HG02885 (cell line): ENCODE measurements at regions not wholly inside any gene's neighbourhood (a gene's known extent, or its start where the extent isn't known, plus 50 kb on each side); places are given as distances from the start of the nearest gene placed in this dataset.
"Not testable (repeated sequence)": the region's sequence is repeated elsewhere in the genome, so short reads cannot be mapped to it uniquely, and the experiment has no call there.

Experiments used
- ATAC-seq: cut with Tn5 transposase; IDR thresholded peaks from one replicate; pipeline ENCODE4 v1.9.1; 2021; ENCODE audit warnings: mild to moderate bottlenecking; ENCODE audit not compliant: unreplicated experiment, poor library complexity

DNA sequence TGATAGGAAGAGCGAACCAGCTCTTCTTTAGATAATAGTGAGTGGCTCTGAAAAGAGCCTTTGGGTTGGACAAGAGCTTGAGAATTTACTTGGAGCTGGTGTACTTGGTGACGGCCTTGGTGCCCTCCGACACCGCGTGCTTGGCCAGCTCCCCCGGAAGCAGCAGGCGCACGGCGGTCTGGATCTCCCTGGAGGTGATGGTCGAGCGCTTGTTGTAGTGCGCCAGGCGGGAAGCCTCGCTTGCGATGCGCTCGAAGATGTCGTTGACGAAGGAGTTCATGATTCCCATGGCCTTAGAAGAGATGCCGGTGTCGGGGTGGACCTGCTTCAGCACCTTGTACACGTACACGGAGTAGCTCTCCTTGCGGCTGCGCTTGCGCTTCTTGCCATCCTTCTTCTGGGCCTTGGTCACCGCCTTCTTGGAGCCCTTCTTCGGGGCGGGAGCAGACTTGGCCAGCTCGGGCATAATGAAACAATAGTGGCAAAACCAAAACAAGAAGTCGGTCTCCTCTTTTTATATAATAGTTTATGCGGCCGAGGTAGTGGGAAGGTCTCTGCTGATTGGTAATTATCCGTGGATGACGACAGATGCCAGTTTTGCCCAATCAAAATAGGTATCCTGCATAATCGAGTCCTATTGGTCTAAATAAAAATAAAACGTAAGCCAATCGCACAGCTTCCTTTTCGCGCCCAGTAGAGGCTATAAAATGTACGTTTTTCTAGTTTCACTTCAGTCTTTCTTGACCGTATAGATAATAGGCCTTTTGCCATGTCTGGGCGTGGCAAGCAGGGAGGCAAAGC lies 104.6 kb downstream of the OR2B2 start:
- ATAC-seq: peak; percentile 72

GRCh38 chr6:27806981-27807440 lies 105.2 kb downstream of the OR2B2 start:
- no peak for ATAC-seq

GRCh38 chr6:27805347-27805746 lies 106.8 kb downstream of the OR2B2 start:
- ATAC-seq: no peak

- ATAC-seq: no peak
These were observed 107.3 kb downstream of the OR2B2 start for GRCh38 chr6:27804851-27805250.

DNA sequence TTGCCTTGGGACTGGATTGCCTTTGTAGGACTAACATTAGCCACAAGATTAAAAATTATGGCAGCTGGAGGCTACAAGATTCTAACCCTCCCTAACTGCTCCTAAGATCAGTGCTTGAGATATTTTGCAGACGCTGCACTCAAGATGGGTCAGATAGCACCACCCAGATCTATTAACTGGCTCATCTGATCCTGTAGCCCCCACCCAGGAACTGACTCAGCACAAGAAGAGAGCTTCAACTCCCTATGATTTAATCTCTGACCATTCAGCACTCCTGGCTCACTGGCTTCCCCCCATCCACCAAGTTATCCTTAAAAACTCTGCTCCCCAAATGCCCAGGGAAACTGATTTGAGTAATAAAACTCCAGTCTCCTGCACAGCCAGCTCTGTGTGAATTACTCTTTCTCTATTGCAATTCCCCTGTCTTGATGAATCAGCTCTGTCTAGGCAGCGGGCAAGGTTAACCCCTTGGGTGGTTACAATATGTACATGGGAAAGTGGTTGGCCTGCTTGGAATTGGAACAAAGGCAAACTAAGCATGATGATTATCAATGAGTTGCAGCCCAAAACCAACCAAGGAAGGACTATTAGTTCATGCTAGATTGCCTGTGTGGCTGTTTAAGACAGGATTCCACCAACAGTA lies 111.3 kb downstream of the OR2B2 start:
- no peak for ATAC-seq

- no peak for ATAC-seq
These were observed 114.2 kb downstream of the OR2B2 start for GRCh38 chr6:27797960-27798359.

GRCh38 chr6:27796736-27797481 lies 115.3 kb downstream of the OR2B2 start:
- not testable (repeated sequence) for ATAC-seq

GRCh38 chr6:27795697-27796494 lies 116.3 kb downstream of the OR2B2 start:
- ATAC-seq: peak; percentile 49

- ATAC-seq: no peak
These were observed 120.8 kb downstream of the OR2B2 start for GRCh38 chr6:27791182-27791943.

DNA sequence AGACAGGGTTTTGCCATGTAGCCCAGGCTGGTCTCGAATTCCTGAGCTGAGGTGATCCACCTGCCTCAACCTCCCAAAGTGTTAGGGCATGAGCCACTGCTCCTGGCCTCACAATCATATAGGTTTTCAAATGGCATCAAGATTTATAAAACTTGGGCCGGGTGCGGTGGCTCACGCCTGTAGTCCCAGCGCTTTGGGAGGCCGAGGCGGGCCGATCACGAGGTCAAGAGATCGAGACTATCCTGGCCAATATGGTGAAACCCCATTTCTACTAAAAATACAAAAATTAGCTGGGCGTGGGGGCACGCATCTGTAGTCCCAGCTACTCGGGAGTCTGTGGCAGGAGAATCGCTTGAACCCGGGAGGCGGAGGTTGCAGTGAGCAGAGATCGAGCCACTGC lies 123.8 kb downstream of the OR2B2 start:
- ATAC-seq: not testable (repeated sequence)

- no peak for ATAC-seq
These were observed 126.1 kb downstream of the OR2B2 start for GRCh38 chr6:27786048-27786447.

- ATAC-seq: no peak
These were observed 126.9 kb downstream of the OR2B2 start for GRCh38 chr6:27785294-27785693.

GRCh38 chr6:27782748-27783147 lies 129.4 kb downstream of the OR2B2 start:
- no peak for ATAC-seq

- ATAC-seq: no peak
These were observed 133.4 kb downstream of the OR2B2 start for GRCh38 chr6:27778625-27779417.

DNA sequence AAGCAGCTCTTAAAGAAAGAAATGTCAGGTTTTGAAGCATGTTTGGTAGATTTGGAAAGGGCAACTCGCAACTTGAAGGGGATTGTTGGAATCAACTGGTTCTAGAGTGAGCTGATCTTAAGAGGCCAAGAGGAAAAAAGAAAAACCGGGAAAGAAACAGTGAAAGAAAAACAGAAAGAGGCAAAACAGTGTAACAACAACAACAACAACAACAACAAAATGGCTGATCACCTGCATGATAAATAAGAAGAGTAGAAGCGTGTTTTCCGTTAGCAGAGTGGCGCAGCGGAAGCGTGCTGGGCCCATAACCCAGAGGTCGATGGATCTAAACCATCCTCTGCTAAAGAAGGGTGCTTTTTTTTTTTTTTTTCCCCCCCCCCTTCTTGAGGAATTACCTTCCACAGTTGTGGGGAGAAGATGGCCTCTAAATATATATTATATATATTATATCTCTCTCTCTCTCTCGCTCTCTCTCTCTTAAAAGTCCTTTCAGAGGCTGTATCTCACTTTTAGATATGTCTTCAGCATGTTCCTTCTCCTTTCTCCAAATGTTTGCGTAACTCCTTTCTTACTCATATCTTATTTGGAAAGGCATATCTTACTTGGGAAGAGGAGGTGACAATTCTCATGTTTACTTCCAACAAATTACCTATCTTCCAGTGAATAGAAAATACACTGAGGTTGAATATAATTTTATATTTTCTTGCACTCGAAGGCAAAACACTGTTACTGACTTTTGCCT lies 134.4 kb downstream of the OR2B2 start:
- peak; percentile 19 for ATAC-seq

DNA sequence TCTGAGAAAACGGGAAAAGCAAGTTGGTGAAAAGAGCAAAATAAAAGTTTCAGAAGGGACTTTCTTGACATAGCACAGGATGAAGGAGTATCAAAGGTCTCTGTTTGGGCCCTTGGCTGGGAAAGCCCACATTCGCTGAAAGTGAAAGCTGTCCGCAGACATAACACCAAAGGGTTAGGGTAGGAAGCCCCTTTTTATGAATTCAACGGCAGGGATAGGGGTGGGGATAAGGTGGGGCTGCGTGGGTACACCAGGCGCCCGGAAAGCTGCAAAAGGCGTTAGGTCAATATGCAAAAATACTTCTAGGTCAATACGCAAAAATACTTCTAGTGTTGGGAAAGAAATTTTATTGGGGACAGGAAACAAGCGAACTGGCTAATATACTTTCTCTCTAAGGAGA lies 135.1 kb downstream of the OR2B2 start:
- peak; percentile 39 for ATAC-seq

GRCh38 chr6:27776504-27776903 lies 135.7 kb downstream of the OR2B2 start:
- ATAC-seq: no peak

DNA sequence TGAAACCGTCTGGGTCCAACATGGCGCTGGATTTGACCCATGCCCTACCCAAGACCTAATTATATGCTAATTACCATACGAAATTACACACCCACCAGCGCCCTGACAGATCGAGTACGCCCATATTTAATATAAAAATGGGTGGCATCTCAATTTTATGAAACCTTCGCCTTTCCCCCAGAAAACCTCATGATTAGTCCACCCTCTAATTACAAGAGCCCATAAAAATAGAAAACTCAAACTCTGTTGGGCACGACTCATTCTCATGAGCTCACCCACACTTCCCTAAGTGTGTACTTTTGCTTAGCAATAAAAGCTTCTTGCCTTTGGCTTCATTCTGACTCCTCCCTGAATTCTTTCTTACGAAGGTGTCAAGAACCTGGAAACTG lies 136.4 kb downstream of the OR2B2 start:
- ATAC-seq: no peak
